GM12892 (cell line): ENCODE measurements at regions not wholly inside any gene's neighbourhood (a gene's known extent, or its start where the extent isn't known, plus 50 kb on each side); places are given as distances from the start of the nearest gene placed in this dataset.

Experiments used
- POLR2AphosphoS5 ChIP-seq: IDR thresholded peaks from 2 replicates; pipeline ENCODE4 v1.6.1; 2011; ENCODE audit warnings: low read depth, low read length, control low read depth
- TAF1 ChIP-seq: IDR thresholded peaks from 2 replicates; pipeline ENCODE4 v1.6.1; 2011; ENCODE audit warnings: low read depth, mild to moderate bottlenecking, control low read depth, low read length, borderline replicate concordance

DNA sequence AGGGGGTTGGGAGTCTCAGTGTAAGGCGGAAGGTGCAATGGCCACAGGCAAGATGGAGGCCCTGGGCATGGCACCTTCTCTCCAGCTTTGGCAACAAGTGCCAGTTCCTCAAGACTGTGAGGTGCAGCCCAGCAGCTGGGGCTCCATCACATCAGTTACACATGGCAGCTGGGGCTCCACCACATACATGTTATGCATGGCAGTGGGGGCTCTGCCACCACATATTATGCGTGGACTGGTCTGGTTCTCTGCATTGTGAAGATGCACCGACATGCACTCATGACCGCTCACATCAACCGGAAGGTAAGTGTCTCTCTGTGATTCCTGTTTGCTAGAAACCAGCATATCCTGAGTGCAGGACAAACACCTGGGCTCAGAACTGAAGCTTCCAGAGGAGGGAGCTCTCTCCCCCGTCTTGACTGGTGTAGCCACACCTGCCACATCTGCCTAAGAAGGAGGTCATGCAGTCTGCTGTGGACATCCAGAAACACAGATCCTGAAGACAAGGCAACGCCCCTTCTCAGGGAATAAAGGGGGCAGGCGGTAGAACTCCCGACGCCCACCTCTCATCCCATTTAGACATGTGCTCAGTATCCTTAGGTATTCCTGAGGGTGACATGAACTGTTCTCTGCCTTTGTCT is 104.1 kb upstream of the TMPRSS2 start:
- TF ChIP-seq POLR2AphosphoS5, result no peak
- TF ChIP-seq TAF1, result no peak
